ENCODE measurements at regions not wholly inside any gene's neighbourhood (a gene's known extent, or its start where the extent isn't known, plus 50 kb on each side); places are given as distances from the start of the nearest gene placed in this dataset.

DNA sequence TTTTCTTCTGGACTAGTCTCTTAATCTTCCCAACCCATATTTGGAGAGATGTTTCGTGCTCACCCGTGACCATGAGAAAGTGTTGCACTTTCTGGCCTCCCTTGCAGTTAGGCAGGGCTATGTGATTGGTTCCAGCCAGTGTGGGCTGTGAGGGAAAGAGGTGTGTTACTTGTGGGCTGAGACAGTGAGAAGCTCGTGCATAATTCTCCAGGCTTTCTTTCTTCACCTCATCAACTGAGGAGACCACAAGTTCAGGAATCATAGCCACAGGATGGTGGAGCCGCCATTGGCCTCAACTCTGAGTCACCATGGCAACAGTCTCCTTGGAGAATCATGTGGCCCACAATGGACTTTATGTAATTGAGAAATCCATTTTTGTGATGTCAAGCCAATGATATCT, 57.5 kb upstream of the FUCA2 start:
- Histone ChIP-seq H3K14ac (ENCODE audit: low read length) (no peak overlapping the region), H4K12ac (ENCODE audit: low read depth, low read length) (no peak overlapping the region), H2BK120ac (ENCODE audit: insufficient read depth, low read length, poor library complexity) (no peak overlapping the region), H3K9ac (ENCODE audit: low read length) (no peak overlapping the region), H4K8ac (ENCODE audit: low read depth, low read length) (no peak overlapping the region), H3K4me3 (ENCODE audit: low read depth, low read length) (no peak overlapping the region), H3K36me3 (ENCODE audit: control insufficient read depth in 1 of 2, insufficient read depth in 2 of 2, low read length in 2 of 2) (no peaks in the 10 kb centered on the region), H3K27ac (ENCODE audit: low read depth, low read length) (no peak overlapping the region), H3K18ac (ENCODE audit: low read length) (no peak overlapping the region), H3K4me2 (ENCODE audit: low read length) (no peak overlapping the region), H4K91ac (ENCODE audit: low read depth, low read length) (no peak overlapping the region), H3K79me1 (ENCODE audit: low read length) (no peaks in the 10 kb centered on the region), H2AK5ac (ENCODE audit: low read length) (no peak overlapping the region), H3K9me3 (ENCODE audit: insufficient read depth, low read depth, low read length) (peaks cover 2% of the 10 kb centered on the region), H3K4me1 (ENCODE audit: control insufficient read depth in 1 of 2, insufficient read depth in 2 of 2, low read length in 2 of 2) (no peaks in the 10 kb centered on the region), H3K23ac (ENCODE audit: low read length) (no peak overlapping the region), H2AFZ (ENCODE audit: insufficient read depth, low read length, poor library complexity) (no peak overlapping the region), H2BK12ac (ENCODE audit: low read length) (no peak overlapping the region), H3K79me2 (ENCODE audit: control insufficient read depth, insufficient read depth, low read length, poor library complexity) (no peaks in the 10 kb centered on the region), H3K27me3 (ENCODE audit: insufficient read depth, low read length) (no peaks in the 10 kb centered on the region), H2BK5ac (ENCODE audit: low read depth, low read length, poor library complexity) (no peak overlapping the region), H3K4ac (ENCODE audit: low read depth, low read length) (no peak overlapping the region)
- DNase-seq: no peak
- WGBS (ENCODE audit: extremely low coverage, insufficient coverage, insufficient read length): no CpG with 5 or more reads among the region's 4 CpGs

DNA sequence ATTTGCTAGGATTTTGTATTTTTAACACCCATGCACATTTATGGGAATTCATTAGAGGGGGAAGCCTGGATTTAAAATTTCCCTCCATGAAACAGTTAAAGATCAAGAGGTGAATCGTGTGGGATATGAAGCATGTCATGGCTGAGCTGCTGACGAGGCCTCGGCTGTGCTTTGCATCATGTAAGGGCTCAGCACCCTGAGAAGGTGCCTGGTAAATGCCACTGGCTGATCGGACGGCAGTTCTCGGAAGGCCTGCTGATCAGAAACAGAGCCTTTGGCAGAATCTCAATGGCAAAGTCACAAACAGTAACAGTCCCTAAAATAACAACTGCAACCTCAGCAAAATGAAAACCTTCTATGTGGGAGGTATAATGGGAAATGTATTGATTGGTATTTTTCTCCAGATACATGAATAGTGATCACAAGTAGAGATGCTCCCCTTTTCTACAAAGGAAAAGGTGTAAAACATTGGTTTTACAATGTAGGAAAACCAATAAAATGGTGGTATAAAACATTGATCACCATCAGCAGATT, 53.0 kb upstream of the FUCA2 start:
- Histone ChIP-seq H4K91ac (ENCODE audit: low read depth, low read length) (no peak overlapping the region), H3K27me3 (ENCODE audit: insufficient read depth, low read length) (no peaks in the 10 kb centered on the region), H3K79me1 (ENCODE audit: low read length) (no peaks in the 10 kb centered on the region), H2BK5ac (ENCODE audit: low read depth, low read length, poor library complexity) (no peak overlapping the region), H3K4me1 (ENCODE audit: control insufficient read depth in 1 of 2, insufficient read depth in 2 of 2, low read length in 2 of 2) (no peaks in the 10 kb centered on the region), H3K9ac (ENCODE audit: low read length) (no peak overlapping the region), H4K8ac (ENCODE audit: low read depth, low read length) (no peak overlapping the region), H3K23ac (ENCODE audit: low read length) (no peak overlapping the region), H2BK12ac (ENCODE audit: low read length) (no peak overlapping the region), H3K79me2 (ENCODE audit: control insufficient read depth, insufficient read depth, low read length, poor library complexity) (no peaks in the 10 kb centered on the region), H2AK5ac (ENCODE audit: low read length) (no peak overlapping the region), H3K18ac (ENCODE audit: low read length) (no peak overlapping the region), H3K27ac (ENCODE audit: low read depth, low read length) (no peak overlapping the region), H3K4ac (ENCODE audit: low read depth, low read length) (no peak overlapping the region), H3K4me3 (ENCODE audit: low read depth, low read length) (no peak overlapping the region), H2BK120ac (ENCODE audit: insufficient read depth, low read length, poor library complexity) (no peak overlapping the region), H4K12ac (ENCODE audit: low read depth, low read length) (no peak overlapping the region), H3K4me2 (ENCODE audit: low read length) (no peak overlapping the region), H3K36me3 (ENCODE audit: control insufficient read depth in 1 of 2, insufficient read depth in 2 of 2, low read length in 2 of 2) (no peaks in the 10 kb centered on the region), H2AFZ (ENCODE audit: insufficient read depth, low read length, poor library complexity) (no peak overlapping the region), H3K14ac (ENCODE audit: low read length) (no peak overlapping the region), H3K9me3 (ENCODE audit: insufficient read depth, low read depth, low read length) (peaks cover 2% of the 10 kb centered on the region)
- WGBS (ENCODE audit: extremely low coverage, insufficient coverage, insufficient read length): no CpG with 5 or more reads among the region's 6 CpGs
- no peak for DNase-seq

DNA sequence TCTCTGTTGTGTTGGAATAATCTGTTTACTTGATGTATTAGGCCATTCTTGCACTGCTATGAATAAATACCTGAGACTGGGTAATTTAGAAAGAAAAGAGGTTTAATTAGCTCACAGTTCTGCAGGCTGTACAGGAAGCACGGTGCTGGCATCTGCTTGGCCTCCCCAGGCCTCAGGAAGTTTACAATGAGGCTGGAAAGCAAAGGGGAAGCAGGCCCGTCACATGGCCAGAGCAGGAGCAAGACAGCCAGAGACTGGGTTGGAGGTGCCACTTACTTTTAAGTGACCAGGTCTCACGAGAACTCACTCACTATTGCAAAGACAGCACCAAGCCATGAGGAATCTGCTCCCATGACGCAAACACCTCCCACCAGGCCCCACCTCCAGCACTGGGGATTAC, 50.6 kb upstream of the FUCA2 start:
- no peak overlapping the region for H4K8ac ChIP-seq (ENCODE audit: low read depth, low read length)
- no peak overlapping the region for H3K18ac ChIP-seq (ENCODE audit: low read length)
- no CpG with 5 or more reads among the region's 4 CpGs for WGBS (ENCODE audit: extremely low coverage, insufficient coverage, insufficient read length)
- H2BK12ac ChIP-seq (ENCODE audit: low read length): no peak overlapping the region
- H3K4me2 ChIP-seq (ENCODE audit: low read length): no peak overlapping the region
- H4K91ac ChIP-seq (ENCODE audit: low read depth, low read length): no peak overlapping the region
- peaks cover 5% of the 10 kb centered on the region for H3K9me3 ChIP-seq (ENCODE audit: insufficient read depth, low read depth, low read length)
- H3K36me3 ChIP-seq (ENCODE audit: control insufficient read depth in 1 of 2, insufficient read depth in 2 of 2, low read length in 2 of 2): no peaks in the 10 kb centered on the region
- no peak overlapping the region for H3K14ac ChIP-seq (ENCODE audit: low read length)
- no peak overlapping the region for H3K4ac ChIP-seq (ENCODE audit: low read depth, low read length)
- no peak overlapping the region for H2AFZ ChIP-seq (ENCODE audit: insufficient read depth, low read length, poor library complexity)
- H3K79me1 ChIP-seq (ENCODE audit: low read length): no peaks in the 10 kb centered on the region
- H3K9ac ChIP-seq (ENCODE audit: low read length): no peak overlapping the region
- H3K23ac ChIP-seq (ENCODE audit: low read length): no peak overlapping the region
- no peak for DNase-seq
- H3K27me3 ChIP-seq (ENCODE audit: insufficient read depth, low read length): no peaks in the 10 kb centered on the region
- H2BK120ac ChIP-seq (ENCODE audit: insufficient read depth, low read length, poor library complexity): no peak overlapping the region
- H3K79me2 ChIP-seq (ENCODE audit: control insufficient read depth, insufficient read depth, low read length, poor library complexity): no peaks in the 10 kb centered on the region
- H2BK5ac ChIP-seq (ENCODE audit: low read depth, low read length, poor library complexity): no peak overlapping the region
- no peaks in the 10 kb centered on the region for H3K4me1 ChIP-seq (ENCODE audit: control insufficient read depth in 1 of 2, insufficient read depth in 2 of 2, low read length in 2 of 2)
- no peak overlapping the region for H3K4me3 ChIP-seq (ENCODE audit: low read depth, low read length)
- H2AK5ac ChIP-seq (ENCODE audit: low read length): no peak overlapping the region
- no peak overlapping the region for H3K27ac ChIP-seq (ENCODE audit: low read depth, low read length)
- no peak overlapping the region for H4K12ac ChIP-seq (ENCODE audit: low read depth, low read length)

All from trophoblast cell (in vitro differentiated cells and primary cell).